Activated naive CD4-positive, alpha-beta T cell (primary cell): ENCODE measurements at regions not wholly inside any gene's neighbourhood (a gene's known extent, or its start where the extent isn't known, plus 50 kb on each side); places are given as distances from the start of the nearest gene placed in this dataset.

ENCODE experiments used
- DNase-seq, 4 experiments: peaks; one replicate each; lab custom pipeline; 2025; lab: John Stamatoyannopoulos, UW

- DNase-seq, result no peak
Observed at GRCh38 chr22:47772864-47773263, 1010.4 kb downstream of the TBC1D22A start.

- DNase-seq, result no peak
Observed at GRCh38 chr22:47769652-47770051, 1007.2 kb downstream of the TBC1D22A start.

GRCh38 chr22:47768027-47768426, 1005.6 kb downstream of the TBC1D22A start:
- no peak for DNase-seq

GRCh38 chr22:47767403-47767802, 1005.0 kb downstream of the TBC1D22A start:
- DNase-seq, result no peak

GRCh38 chr22:47765757-47766156, 1003.3 kb downstream of the TBC1D22A start:
- no peak for DNase-seq

- no peak for DNase-seq
Observed at GRCh38 chr22:47762141-47762540, 999.7 kb downstream of the TBC1D22A start.

- DNase-seq, result no peak
Observed at GRCh38 chr22:47759909-47760308, 997.5 kb downstream of the TBC1D22A start.

- no peak for DNase-seq
Observed at GRCh38 chr22:47757741-47758140, 995.3 kb downstream of the TBC1D22A start.

- DNase-seq, result no peak
Observed at GRCh38 chr22:47750086-47750485, 987.6 kb downstream of the TBC1D22A start.

GRCh38 chr22:47748957-47749356, 986.5 kb downstream of the TBC1D22A start:
- DNase-seq, result no peak

- no peak for DNase-seq
Observed at GRCh38 chr22:47748271-47748670, 985.8 kb downstream of the TBC1D22A start.

- DNase-seq, result no peak
Observed at GRCh38 chr22:47740109-47740805, 977.8 kb downstream of the TBC1D22A start.

- no peak for DNase-seq
Observed at GRCh38 chr22:47739291-47740015, 977.0 kb downstream of the TBC1D22A start.

GRCh38 chr22:47738472-47739013, 976.1 kb downstream of the TBC1D22A start:
- DNase-seq, result no peak

- DNase-seq, result no peak
Observed at GRCh38 chr22:47736186-47737034, 974.0 kb downstream of the TBC1D22A start.

- DNase-seq, result no peak
Observed at GRCh38 chr22:47734511-47734910, 972.1 kb downstream of the TBC1D22A start.

- DNase-seq, result no peak
Observed at GRCh38 chr22:47727641-47728040, 965.2 kb downstream of the TBC1D22A start.

GRCh38 chr22:47724751-47725150, 962.3 kb downstream of the TBC1D22A start:
- no peak for DNase-seq

- DNase-seq, result no peak
Observed at GRCh38 chr22:47724030-47724429, 961.6 kb downstream of the TBC1D22A start.

GRCh38 chr22:47718337-47718736, 955.9 kb downstream of the TBC1D22A start:
- no peak for DNase-seq

- DNase-seq, result no peak
Observed at GRCh38 chr22:47716890-47717615, 954.6 kb downstream of the TBC1D22A start.
